NCI-H187 (cell line): ENCODE measurements at regions not wholly inside any gene's neighbourhood (a gene's known extent, or its start where the extent isn't known, plus 50 kb on each side); places are given as distances from the start of the nearest gene placed in this dataset.
"Not testable (repeated sequence)": the region's sequence is repeated elsewhere in the genome, so short reads cannot be mapped to it uniquely, and the experiment has no call there.

Experiments
- DNase-seq, 2 experiments: peaks; one replicate each; lab custom pipeline; 2025; lab: John Stamatoyannopoulos, UW

DNA sequence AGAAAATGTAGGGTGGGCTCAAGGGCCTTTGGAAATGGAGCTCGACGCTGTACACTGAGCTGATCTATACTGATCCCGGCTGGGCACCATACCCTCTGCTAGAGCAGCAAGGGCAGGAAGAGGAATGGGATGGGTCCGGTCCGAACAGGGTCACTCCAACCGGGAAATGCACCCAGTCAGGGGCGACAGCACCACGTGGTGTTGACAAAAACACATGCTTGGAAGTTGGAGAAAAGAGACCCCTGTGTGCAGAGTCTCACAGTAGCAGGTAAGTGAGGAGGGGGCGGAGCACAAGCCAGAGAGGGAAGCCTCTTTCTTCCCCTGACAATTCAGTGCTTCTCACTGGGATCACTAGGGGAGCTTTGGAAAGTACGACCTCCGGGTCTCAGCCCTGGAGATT, 84.1 kb upstream of the ASB18 start:
- DNase-seq: no peak

GRCh38 chr2:236348976-236349375, 84.8 kb upstream of the ASB18 start:
- DNase-seq: no peak

DNA sequence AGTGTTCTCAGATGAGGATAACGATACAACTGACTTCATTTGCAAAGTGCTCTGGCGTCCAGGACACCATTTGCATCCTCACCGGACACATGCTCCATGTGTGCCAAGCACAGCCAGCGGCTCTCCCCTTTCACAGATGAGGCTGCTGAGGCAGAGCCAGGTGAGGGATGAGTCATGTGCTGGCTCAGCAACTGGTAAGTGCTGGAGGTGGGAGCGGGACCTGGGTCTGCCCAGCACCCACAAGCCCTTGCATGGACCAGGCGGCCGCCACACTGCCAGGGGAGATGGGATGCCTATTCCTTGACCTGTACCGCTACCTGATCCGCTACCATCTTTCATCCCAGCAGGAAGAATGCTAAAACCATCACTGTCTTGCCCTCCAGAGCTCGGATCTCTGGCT, 86.2 kb upstream of the ASB18 start:
- DNase-seq: no peak

DNA sequence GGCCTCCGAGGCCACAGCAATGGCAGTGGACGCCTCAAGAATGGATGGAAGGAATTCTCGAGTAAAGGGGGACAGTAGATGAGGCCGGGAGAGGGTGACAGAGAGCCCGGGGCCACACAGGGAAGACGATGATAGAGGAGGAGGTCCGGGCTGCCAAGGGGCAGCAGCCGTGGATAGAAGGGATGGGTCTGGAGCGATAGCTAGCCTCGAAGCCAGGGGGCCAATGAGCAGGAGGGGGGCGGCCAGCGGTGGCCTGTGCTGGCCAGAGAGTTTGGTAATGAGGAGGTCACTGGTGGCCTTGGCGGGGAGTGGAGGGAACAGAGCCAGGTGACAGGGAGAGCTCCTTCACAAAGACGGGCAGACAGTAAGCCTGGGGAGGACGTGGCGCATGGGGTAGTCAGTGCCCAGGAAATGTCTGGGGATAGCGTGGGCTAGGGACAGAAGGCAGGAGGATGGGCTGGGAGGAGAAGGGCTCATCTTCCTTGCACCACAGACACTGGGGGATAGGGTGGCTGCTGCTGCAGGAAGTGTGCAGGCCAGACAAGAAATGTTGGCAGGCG, 87.8 kb upstream of the ASB18 start:
- DNase-seq: no peak

- DNase-seq: no peak
Observed at GRCh38 chr2:236352761-236353593, 88.8 kb upstream of the ASB18 start.

DNA sequence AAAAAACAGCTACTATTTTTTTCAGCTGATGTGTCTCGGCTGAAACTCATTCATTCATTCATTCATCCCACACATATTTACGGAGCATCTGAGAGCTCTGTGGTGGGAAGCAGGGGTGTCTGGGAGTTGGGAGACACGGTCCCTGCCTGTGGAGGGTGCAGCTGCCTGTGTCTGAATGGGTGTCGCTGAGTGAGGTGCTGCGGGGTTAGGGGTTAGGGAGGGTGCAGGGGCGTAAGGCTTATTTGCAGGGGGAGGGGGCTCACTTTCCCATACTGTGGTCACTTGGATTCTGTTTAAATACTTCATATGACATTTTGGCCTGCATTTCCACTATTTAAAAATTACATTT, 89.4 kb upstream of the ASB18 start:
- DNase-seq: no peak

DNA sequence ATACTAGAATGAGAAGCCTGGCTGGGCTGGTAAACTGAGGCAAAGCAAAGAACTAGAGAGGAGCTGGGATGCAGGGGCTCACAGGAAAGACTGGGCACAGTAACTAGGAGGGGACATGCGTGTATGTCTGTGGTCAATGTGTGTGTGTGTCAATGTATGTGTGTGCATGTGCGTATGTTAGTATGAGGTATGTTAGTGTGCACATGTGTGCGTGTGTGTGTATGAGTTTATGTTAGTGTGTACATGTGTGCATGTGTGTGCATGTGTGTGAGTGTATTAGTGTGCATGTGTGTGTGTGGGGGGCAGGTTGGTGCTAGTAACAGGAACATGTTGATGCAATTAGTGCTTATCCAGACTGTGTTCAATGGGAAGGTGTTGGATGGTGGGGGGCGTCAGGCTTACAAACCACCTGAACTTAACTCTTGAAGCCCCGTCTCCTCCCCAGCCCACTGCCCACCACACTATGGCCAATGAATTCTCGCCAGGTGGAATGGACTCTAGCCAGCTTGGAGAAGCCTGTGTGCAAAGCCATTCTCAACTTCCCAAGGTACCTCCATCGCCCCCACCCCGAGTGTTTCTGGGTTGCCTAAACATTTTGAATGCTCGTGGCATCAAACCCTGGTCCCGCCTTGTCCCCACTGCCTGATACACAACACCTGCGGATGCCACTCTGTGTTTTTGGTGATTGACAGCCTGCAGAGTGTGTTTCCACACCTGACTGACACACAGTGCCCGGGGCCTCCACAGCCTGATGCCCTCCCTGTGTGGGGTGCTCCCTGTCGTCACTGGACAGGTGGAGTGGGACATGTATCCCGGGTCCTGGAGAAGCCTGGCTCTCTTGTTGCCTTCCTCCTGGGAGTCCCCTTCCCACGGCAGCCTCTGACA, 90.1 kb upstream of the ASB18 start:
- no peak for DNase-seq

GRCh38 chr2:236354973-236355595, 90.9 kb upstream of the ASB18 start:
- no peak for DNase-seq

DNA sequence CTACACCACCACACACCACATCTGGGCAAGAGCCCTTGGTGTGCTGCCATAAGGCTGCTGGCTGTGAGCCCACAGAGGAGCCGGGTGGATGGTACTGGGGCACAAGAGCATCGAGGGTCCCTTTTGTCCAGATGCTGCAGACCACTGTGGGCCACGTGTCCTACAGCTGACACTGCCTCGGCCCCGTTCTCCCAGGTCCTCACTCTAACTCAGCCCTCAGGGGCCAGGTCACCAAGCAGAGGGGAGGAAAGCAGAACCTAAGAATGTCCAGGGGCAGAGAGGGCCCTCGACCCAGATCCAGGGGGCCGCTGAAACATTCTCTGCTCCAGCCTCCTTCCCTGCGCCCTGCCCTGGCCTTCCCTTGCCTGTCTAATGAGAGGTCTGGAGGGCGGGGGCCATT, 91.7 kb upstream of the ASB18 start:
- DNase-seq: no peak

DNA sequence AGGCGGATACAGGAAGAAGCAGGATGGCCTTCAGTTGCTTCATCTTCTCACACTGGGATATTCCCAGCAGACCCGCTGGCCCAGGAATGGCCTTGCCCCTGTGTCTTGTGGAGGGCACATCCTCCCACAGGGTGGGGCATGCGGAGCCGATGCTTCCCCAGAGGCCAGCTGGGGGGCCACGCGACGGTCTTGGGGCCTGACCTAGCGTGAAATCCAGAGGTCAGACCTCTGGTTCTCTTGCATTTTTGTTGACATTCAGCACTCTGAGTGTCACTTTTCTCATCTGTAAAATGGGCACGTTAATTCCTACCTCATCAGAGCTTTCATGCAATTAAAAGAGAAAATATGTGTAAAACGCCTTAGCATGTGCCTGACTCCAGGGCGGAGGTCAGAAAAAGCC, 92.1 kb upstream of the ASB18 start:
- DNase-seq: not testable (repeated sequence)

DNA sequence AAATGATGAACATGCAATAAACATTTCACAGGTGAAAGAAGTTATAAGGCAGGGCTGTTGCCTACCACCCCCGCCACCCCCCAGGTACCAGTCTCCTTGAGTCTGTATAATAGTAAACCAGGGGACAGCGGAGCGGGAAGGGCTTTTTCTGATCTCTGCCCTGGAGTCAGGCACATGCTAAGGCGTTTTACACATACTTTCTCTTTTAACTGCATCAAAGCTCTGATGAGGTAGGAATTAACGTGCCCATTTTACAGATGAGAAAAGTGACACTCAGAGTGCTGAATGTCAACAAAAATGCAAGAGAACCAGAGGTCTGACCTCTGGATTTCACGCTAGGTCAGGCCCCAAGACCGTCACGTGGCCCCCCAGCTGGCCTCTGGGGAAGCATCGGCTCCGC, 94.3 kb upstream of the ASB18 start:
- not testable (repeated sequence) for DNase-seq

GRCh38 chr2:236359426-236360045, 95.3 kb upstream of the ASB18 start:
- no peak for DNase-seq

DNA sequence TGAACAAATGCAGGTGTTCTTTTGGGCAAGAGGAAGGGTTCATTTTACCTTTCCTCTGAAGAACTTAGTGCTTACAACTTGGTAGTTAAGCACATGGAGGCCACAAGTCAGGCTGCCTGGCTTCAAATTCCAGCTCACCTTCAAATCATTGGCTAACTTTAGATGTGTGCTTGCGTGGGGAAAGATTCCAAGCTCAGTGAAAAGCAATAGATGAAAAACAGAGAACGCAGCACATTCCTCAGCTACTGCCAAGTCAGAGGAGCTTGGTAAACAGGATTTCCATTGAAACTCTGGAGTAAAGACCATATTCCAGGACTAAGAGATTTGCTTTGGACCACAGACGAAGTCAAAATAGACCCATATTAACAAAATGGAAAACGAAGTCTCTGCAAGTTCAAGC, 96.3 kb upstream of the ASB18 start:
- no peak for DNase-seq

DNA sequence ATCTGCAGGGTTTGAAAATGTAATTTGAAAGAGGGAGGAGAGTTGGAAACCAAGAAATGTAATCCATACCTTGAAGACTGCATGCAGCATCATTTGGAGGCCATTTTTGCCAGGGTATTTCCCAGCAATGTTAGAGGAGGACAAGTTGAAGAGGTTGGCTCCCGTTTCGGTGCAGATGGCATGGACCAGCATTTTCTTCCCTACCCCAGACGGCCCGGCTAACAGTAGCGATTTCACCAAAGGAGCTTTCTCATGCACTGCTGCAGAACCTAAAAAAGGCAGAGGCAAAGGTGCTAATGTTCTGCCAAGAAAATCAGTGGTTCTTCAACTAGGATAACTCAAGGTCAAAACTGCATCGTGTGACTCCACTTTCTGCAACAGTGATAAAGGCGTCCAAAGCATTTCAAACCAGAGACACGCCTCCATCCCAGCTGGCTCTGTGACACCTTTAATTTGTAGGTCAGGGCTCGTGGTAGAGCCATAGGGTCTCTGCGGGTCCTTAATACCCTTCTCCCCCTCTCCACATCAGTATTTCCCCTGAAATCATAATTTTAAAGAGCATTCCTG, 99.6 kb upstream of the ASB18 start:
- DNase-seq: no peak

- DNase-seq: no peak
Observed at GRCh38 chr2:236365258-236366048, 101.2 kb upstream of the ASB18 start.

DNA sequence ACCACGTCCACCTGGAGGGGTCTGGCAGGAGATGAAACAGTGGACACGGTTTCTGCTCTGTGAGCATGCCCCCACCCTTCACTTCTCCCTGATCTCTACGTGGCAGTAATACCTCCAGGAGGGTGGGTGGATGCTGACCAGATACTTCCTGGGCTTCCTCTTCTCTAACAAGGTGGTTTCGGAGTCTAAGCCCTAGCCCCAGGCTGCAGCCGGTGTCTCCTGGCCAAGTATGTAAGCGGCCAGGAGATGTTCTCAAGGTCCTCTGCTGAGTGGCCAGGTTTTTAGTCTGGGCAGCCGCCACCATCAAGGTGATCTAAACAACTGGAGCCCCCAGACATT, 101.8 kb upstream of the ASB18 start:
- no peak for DNase-seq

GRCh38 chr2:236366397-236366796, 102.2 kb upstream of the ASB18 start:
- DNase-seq: no peak

GRCh38 chr2:236367506-236368289, 103.5 kb upstream of the ASB18 start:
- no peak for DNase-seq

DNA sequence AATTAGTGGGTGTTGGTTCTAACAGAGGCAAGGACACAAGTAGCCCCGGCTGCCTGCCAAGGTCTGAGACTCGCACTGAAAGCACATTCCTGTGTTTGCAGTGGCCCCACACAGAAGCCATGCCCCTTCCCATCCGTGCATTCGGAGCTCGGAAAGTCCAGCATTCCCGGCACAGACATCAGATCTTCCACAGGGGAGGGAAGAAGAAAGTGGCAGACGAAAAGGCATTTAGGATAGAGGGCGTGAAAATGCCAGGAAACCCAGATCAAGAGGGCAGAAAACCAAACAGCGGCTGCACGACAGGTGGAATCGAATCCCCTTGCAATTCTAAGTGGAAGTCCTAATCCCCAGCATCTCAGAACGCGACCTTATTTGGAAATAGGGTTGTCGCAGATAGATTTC, 105.5 kb upstream of the ASB18 start:
- no peak for DNase-seq

DNA sequence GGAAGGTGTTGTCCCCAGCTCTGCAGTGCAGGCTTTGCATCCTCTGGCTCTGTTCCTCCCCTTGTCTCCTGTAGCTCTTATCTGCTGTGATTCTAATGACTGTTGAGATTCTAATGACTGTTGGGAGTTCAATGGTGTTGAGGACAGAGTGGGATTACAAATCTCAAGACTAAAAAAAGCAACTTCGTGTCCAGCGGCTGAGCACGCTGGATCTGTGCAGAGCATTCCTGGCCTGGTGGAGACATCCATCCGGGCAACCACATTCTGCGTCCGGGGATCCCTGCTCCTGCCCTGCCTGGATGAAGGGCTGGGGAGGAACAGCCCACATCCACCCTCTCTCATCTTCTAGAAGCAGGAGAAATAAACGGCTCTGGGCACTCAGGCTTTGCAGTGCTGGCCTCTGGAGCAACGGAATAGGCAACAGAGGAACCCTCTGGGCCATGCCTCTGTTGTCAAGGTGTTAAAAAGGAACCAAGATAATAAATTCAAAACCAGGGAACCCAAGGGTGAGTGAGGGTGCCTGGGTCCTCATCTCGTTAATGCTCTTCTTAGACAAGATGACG, 106.7 kb upstream of the ASB18 start:
- no peak for DNase-seq
